GM12878 (cell line): ENCODE measurements at regions not wholly inside any gene's neighbourhood (a gene's known extent, or its start where the extent isn't known, plus 50 kb on each side); places are given as distances from the start of the nearest gene placed in this dataset.

ENCODE experiments used
- CBFB ChIP-seq: IDR thresholded peaks from 2 replicates; pipeline ENCODE4 v1.6.1; 2016; ENCODE audit warnings: antibody characterized with exemption, low read depth
- CTCF ChIP-seq, 3 experiments: IDR thresholded peaks in 2 of 3; conservative IDR thresholded peaks in 1 of 3; 2 replicates each; pipeline ENCODE4 v1.5.1; 2011; ENCODE audit warnings: low read depth in 3 of 3, low read length in 3 of 3, mild to moderate bottlenecking in 3 of 3, control low read depth in 2 of 3, moderate library complexity in 2 of 3, inconsistent platforms in 1 of 3, mixed read lengths in 1 of 3; ENCODE audit not compliant: control insufficient read depth in 2 of 3, insufficient read depth in 1 of 3; ENCODE audit errors: extremely low read depth in 1 of 3

GRCh38 chr4:153120235-153120634 is 84.0 kb upstream of the TRIM2 start:
- no peak for TF ChIP-seq CTCF (IDR thresholded peaks at IDR 0.05 in 2 of 3, conservative IDR thresholded peaks at IDR 0.05 in 1 of 3; ENCODE audit: control insufficient read depth in 2 of 3, extremely low read depth in 1 of 3, insufficient read depth in 1 of 3, low read depth in 3 of 3, low read length in 3 of 3)
- TF ChIP-seq CBFB: no peak
